CD4-positive, alpha-beta T cell treated with Interleukin-4 for 1 hour (primary cell): ENCODE measurements at regions not wholly inside any gene's neighbourhood (a gene's known extent, or its start where the extent isn't known, plus 50 kb on each side); places are given as distances from the start of the nearest gene placed in this dataset.

ENCODE experiments used
- DNase-seq, 2 donors: peaks; one replicate each; pipeline ENCODE4 v3.0.0-alpha.2; 2020 to 2022

GRCh38 chr3:117322866-117323265 is 613.3 kb downstream of the TUSC7 start:
- DNase-seq = no peak

GRCh38 chr3:117346901-117347300 is 637.3 kb downstream of the TUSC7 start:
- no peak for DNase-seq

GRCh38 chr3:117348884-117349283 is 639.3 kb downstream of the TUSC7 start:
- DNase-seq = no peak

GRCh38 chr3:117349566-117349965 is 640.0 kb downstream of the TUSC7 start:
- no peak for DNase-seq

- no peak for DNase-seq
Observed at GRCh38 chr3:117350371-117350770, 640.8 kb downstream of the TUSC7 start.

GRCh38 chr3:117355566-117355965 is 646.0 kb downstream of the TUSC7 start:
- DNase-seq = no peak

GRCh38 chr3:117356091-117356705 is 646.6 kb downstream of the TUSC7 start:
- DNase-seq = no peak

- no peak for DNase-seq
Observed at GRCh38 chr3:117358717-117359314, 649.2 kb downstream of the TUSC7 start.

- no peak for DNase-seq
Observed at GRCh38 chr3:117366574-117366973, 657.0 kb downstream of the TUSC7 start.

- no peak for DNase-seq
Observed at GRCh38 chr3:117367861-117368260, 658.3 kb downstream of the TUSC7 start.

- no peak for DNase-seq
Observed at GRCh38 chr3:117380631-117381030, 671.1 kb downstream of the TUSC7 start.

GRCh38 chr3:117393119-117393518 is 683.5 kb downstream of the TUSC7 start:
- DNase-seq = no peak

- no peak for DNase-seq
Observed at GRCh38 chr3:117398141-117398899, 688.7 kb downstream of the TUSC7 start.

- DNase-seq = no peak
Observed at GRCh38 chr3:117399311-117400078, 689.9 kb downstream of the TUSC7 start.

- DNase-seq = no peak
Observed at GRCh38 chr3:117400303-117400702, 690.7 kb downstream of the TUSC7 start.

- no peak for DNase-seq
Observed at GRCh38 chr3:117404141-117404540, 694.6 kb downstream of the TUSC7 start.

- DNase-seq = no peak
Observed at GRCh38 chr3:117404730-117405129, 695.2 kb downstream of the TUSC7 start.

- DNase-seq = no peak
Observed at GRCh38 chr3:117405359-117405758, 695.8 kb downstream of the TUSC7 start.

- DNase-seq = no peak
Observed at GRCh38 chr3:117407317-117407716, 697.7 kb downstream of the TUSC7 start.

- DNase-seq = no peak
Observed at GRCh38 chr3:117408811-117409210, 699.2 kb downstream of the TUSC7 start.

GRCh38 chr3:117409256-117409655 is 699.7 kb downstream of the TUSC7 start:
- DNase-seq = no peak

GRCh38 chr3:117409701-117410459 is 700.3 kb downstream of the TUSC7 start:
- no peak for DNase-seq

- DNase-seq = no peak
Observed at GRCh38 chr3:117411971-117412370, 702.4 kb downstream of the TUSC7 start.
